ENCODE measurements at regions not wholly inside any gene's neighbourhood (a gene's known extent, or its start where the extent isn't known, plus 50 kb on each side); places are given as distances from the start of the nearest gene placed in this dataset.

DNA sequence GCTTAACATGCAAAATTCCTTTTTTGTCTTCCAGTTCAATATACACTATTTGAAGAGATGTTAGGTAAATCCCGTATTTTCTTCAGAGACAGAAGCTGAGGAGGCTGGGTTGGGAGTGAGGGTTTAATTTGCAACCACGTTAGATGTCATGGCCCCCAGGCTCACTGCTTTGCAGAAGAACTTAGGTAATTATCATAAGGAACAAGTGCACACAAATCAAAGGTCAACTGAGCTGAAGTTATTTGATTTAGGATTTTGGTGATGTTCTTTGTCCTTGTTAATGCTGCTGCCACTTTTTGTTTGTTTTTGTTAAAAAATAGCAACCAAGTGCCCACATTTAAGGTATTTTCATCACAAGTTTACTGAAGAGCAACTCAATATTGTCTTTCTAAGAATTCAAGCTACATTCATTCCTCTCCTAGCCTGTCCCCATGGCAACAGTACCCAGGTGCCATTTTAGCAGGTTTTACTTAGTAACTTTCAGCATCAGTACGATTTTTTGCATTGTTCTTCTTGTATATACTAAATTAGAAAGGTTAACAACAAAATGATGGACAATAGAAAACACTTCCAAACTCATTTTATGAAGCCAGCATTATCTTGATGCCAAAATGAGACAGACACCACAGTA, 62.9 kb upstream of the NDUFV2 start:
- in situ Hi-C loops (cut with MboI; ENCODE audit: low sequenced_read_pairs), result no loop called here

DNA sequence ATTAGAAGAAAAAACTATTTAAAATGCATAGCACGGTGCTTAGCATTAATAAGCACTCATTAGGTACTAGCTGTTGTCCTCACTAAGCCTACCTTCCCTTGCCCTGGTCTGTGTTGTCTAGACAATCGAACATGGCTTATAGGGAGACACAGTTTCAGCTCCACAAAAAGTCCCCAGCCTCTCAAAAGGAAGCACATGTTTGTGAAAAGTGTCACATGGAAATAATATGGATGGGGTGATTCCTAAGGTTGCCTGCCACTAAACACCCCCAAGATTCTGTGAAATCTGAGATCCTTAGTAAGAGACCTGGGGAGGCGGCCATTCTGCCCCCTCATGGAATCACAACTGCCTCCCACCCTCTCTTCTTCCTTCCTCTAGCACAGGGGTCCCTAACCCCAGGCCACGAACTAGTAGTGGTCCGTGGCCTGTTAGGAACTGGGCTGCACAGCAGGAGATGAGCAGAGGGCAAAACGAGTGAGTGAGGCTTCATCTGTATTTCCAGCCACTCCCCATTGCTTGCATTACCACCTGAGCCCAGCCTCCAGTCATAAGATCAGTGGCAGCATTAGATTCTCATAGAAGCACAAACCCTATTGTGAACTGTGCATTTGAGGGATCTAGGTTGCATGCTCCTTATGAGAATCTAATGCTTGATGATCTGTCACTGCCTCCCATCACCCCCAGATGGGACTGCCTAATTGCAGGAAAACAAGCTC, 59.6 kb upstream of the NDUFV2 start:
- in situ Hi-C loops (cut with MboI; ENCODE audit: low sequenced_read_pairs), result no loop called here

DNA sequence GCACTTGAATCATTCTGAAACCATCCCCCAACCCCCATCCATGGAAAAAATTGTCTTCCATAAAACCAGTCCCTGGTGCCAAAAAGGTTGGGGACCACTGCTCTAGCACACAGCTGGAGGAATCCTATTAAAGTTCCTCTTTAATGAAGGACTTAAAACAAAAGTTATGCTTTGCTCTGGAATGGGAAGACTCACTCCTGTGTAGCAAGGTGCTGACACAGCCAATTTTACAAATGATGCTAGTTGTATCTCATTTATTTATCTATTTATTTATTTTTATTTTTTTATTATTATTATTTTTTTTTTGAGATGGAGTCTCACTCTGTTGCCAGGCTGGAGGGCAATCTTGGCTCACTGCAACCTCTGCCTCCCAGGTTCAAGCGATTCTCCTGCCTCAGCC, 58.9 kb upstream of the NDUFV2 start:
- in situ Hi-C loops (cut with MboI; ENCODE audit: low sequenced_read_pairs), result no loop called here

DNA sequence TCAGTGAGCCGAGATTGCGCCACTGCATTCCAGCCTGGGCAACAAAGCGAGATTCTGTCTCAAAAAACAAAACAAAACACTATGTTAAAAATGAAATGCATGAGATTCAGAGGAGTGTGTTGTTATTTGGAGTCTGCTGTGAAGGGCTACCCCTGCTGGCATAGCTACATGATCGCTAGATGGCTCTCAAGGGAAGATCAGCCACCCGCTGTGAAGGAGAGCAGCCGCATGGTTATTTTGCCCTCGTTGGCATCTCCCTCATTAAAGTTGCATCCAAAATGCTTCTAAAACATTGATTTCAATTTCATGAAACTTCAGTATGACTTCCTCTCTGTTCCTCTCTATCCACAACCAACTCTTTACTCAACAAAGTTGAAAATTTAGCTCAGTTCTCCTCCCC, 54.8 kb upstream of the NDUFV2 start:
- in situ Hi-C loops (cut with MboI; ENCODE audit: low sequenced_read_pairs), result no loop called here

DNA sequence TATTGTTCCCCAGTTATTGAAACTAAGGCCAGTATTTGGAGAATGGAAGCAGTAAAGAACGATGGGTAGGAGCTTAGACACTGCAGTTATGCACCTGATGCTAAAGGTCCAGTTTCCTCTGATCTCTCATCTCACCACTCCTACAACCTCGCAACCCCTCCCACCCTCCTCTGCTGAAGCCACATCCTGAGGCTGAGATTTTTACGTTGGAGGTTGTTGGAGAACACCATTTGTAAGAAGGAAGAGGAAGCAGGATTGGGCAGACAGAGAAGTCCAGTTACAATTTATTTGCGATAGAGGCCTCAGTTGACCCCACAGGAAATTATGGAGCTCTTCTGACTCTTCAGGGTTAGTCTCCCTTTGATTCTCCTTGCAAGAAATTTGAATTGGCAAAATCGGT, 54.3 kb upstream of the NDUFV2 start:
- in situ Hi-C loops (cut with MboI; ENCODE audit: low sequenced_read_pairs), result no loop called here

- in situ Hi-C loops (cut with MboI; ENCODE audit: low sequenced_read_pairs), result no loop called here
These were observed 53.5 kb upstream of the NDUFV2 start for GRCh38 chr18:9048808-9049494.

- in situ Hi-C loops (cut with MboI; ENCODE audit: low sequenced_read_pairs), result no loop called here
These were observed 53.0 kb upstream of the NDUFV2 start for GRCh38 chr18:9049495-9049809.

DNA sequence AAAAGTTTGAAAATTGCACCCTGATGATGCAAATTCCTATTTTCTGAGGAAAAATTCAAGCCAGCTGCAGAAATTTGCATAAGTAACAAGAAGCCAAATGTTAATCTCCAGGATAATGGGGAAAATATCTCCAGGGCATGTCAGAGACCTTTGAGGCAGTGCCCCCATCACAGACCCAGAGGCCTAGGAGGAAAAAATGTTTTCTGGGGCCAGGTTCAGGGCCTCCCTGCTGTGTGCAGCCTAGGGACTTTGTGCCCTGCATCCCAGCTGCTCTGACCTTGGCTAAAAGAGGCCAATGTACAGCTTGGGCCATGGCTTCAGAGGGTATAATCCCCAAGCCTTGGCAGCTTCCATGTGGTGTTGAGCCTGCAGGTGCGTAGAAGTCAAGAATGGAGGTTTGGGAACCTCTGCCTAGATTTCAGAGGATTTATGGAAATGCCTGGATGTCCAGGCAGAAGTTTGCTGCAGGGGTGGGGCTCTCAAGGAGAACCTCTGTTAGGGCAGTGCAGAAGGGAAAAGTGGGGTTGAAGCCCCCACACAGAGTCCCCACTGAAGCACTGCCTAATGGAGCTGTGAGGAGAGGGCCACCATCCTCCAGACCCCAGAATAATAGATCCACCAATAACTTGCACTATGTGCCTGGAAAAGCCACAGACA, 51.7 kb upstream of the NDUFV2 start:
- in situ Hi-C loops (cut with MboI; ENCODE audit: low sequenced_read_pairs), result loop anchor here (25.0 kb wide), 1 partner anchor 462 kb away; no protein-coding TSS in a partner anchor

All from HL-60/S4 treated with phorbol 12-myristate 13-acetate at 8.2 ng/mL for 4 days and 3 days (cell line).